Epithelial cell of esophagus (primary cell): ENCODE measurements at regions not wholly inside any gene's neighbourhood (a gene's known extent, or its start where the extent isn't known, plus 50 kb on each side); places are given as distances from the start of the nearest gene placed in this dataset.
"Not testable (repeated sequence)": the region's sequence is repeated elsewhere in the genome, so short reads cannot be mapped to it uniquely, and the experiment has no call there.

Experiments
- DNase-seq: peaks from one replicate; pipeline ENCODE4 v3.0.0; 2010; ENCODE audit warnings: low read depth
- H3K4me3 ChIP-seq: 2 replicates; pipeline ENCODE4 v1.5.1; 2011; ENCODE audit warnings: mild to moderate bottlenecking, low read length, control low read depth
- TF ChIP-seq, protein P1 (sequence below): IDR thresholded peaks from 2 replicates; pipeline ENCODE4 v1.5.1; 2011; ENCODE audit warnings: low read depth, mild to moderate bottlenecking, low read length, control low read depth, inconsistent platforms; ENCODE audit not compliant: insufficient read depth; ENCODE audit errors: missing control alignments

DNA sequence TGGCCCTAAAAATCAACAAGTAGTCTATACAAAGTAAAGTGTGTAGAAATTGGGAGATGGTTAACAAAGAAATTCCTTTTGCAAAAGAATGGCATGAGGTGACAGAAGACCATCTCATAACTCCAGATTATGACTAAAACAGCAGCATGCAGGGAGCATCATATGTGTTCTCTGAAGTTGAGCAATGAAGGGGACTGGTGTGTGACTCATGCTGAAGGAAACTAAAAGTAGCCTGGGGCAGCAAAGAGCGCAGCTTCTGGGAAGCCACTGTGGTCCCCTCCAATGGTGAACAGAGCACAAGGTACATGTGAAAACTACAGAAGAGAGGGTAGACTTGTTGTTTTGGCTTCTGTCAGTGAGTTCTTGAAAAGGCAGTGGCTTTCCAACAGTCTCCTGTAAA, 133.4 kb downstream of the MACC1 start:
- DNase-seq = peak; percentile 71
- TF ChIP-seq, protein P1, sequence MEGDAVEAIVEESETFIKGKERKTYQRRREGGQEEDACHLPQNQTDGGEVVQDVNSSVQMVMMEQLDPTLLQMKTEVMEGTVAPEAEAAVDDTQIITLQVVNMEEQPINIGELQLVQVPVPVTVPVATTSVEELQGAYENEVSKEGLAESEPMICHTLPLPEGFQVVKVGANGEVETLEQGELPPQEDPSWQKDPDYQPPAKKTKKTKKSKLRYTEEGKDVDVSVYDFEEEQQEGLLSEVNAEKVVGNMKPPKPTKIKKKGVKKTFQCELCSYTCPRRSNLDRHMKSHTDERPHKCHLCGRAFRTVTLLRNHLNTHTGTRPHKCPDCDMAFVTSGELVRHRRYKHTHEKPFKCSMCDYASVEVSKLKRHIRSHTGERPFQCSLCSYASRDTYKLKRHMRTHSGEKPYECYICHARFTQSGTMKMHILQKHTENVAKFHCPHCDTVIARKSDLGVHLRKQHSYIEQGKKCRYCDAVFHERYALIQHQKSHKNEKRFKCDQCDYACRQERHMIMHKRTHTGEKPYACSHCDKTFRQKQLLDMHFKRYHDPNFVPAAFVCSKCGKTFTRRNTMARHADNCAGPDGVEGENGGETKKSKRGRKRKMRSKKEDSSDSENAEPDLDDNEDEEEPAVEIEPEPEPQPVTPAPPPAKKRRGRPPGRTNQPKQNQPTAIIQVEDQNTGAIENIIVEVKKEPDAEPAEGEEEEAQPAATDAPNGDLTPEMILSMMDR = no peak

DNA sequence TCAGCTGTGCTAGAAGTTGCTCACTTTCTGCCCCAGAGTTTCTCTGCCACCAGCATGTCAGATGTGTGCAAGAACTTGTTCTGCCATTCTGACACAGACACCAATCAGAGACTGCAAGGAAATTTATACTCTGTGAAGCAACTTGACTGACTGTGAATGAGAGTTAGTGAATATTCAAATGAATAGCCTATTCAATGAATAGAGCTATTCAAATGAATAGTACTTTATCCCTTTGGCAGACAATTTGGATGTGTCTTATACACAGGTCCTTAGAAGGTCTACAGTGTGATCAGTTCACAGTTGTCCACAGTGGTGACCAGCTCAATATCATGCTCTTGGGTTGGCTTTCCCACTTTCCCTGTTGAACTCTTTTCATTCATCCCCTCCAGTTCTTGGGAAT, 138.1 kb downstream of the MACC1 start:
- DNase-seq = peak; percentile 12
- no peak overlapping the region for H3K4me3 ChIP-seq
- TF ChIP-seq, protein P1 = no peak

More for the DNA sequence above, 133.4 kb downstream of the MACC1 start:
- no peak overlapping the region for H3K4me3 ChIP-seq

DNA sequence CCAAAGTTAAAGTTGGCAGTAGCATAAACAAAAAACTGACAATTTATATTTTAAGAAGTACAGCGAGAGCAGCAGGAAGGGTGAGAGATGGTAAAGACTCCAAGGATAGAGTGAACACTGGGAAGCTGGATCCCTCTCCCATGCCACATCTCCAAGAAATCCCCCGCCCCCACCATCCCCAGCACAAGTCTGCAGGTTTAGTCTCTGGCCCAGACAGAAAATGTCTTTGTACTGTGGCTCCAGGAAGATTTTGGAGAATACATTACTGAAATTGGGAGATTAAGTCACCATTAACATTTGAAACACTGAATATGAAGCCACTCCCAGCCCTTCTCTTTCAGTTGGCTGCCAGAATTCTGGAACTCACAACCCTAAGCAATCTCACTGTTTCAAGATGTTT, 140.3 kb downstream of the MACC1 start:
- TF ChIP-seq, protein P1 = no peak
- no peak for DNase-seq
- no peak overlapping the region for H3K4me3 ChIP-seq

DNA sequence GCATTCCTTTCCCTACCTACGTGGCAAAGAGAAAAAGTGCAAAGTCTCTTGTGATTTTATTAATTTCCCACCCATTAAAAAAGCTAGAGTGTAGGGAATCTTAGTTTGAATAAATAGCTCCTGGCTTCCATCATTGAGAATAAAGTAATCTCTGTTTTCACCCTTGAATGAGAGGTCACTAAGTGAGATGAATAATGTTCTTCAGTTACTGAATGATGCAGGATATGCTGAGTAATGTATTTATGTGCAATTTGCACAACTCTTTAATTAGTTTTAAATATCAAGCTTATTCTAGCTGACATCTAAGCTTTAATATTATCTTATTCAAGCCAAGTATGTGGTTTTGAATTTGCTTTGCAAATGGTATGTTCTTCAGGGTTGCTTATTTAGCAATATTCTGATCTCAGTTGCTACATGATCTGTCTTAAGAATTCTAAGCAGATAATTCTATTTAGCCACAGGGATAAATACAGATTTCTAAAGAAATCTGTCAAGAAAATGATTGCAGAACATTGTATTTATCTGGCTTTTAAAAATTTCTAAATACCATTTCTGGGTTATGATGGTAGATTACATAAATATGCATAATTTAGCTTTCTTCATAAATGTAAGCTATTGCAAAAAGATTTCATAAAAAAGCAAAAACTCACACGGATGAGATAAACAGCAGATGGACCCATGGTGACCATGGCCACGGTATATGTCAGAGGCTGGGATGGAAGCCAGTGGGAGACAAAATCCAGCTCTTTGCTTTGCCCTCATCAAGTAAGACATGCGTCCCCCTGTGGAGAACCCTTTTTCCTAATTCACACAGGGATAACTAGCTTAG, 141.0 kb downstream of the MACC1 start:
- no peak for DNase-seq
- TF ChIP-seq, protein P1 = no peak
- no peak overlapping the region for H3K4me3 ChIP-seq

DNA sequence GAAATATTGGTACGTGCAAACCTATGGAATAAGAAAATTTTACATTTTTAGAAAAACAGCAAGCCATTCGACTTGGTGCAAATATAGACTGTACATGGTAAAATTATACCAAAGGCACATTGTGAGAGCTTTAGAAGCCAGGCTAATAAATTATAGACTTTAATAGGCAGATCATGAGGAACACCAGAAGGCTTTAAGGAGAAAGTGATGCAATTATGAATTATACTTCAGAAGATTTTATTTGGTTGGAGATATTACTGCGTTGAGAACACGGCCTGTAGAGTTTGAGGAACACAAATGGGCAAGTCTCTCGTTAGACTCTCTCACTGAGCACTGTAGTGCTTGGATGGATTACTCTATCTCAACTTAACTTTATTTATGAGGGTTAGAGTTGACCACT, 141.7 kb downstream of the MACC1 start:
- TF ChIP-seq, protein P1 = no peak
- H3K4me3 ChIP-seq = no peak overlapping the region
- DNase-seq = no peak

DNA sequence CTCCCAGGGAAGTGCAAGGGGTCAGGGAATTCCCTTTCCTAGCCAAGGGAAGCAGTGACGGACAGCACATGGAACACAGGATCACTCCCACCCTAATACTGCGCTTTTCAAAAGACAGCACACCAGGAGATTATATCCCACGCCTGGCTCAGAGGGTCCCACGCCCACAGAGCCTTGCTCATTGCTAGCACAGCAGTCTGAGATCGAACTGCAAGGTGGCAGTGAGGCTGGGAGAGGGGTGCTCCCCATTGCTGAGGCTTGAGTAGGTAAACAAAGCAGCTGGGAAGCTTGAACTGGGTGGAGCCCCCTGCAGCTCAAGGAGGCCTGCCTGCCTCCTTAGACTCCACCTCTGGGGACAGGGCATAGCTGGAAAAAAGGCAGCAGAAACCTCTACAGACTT, 149.2 kb downstream of the MACC1 start:
- H3K4me3 ChIP-seq, DNase-seq: not testable (repeated sequence)

DNA sequence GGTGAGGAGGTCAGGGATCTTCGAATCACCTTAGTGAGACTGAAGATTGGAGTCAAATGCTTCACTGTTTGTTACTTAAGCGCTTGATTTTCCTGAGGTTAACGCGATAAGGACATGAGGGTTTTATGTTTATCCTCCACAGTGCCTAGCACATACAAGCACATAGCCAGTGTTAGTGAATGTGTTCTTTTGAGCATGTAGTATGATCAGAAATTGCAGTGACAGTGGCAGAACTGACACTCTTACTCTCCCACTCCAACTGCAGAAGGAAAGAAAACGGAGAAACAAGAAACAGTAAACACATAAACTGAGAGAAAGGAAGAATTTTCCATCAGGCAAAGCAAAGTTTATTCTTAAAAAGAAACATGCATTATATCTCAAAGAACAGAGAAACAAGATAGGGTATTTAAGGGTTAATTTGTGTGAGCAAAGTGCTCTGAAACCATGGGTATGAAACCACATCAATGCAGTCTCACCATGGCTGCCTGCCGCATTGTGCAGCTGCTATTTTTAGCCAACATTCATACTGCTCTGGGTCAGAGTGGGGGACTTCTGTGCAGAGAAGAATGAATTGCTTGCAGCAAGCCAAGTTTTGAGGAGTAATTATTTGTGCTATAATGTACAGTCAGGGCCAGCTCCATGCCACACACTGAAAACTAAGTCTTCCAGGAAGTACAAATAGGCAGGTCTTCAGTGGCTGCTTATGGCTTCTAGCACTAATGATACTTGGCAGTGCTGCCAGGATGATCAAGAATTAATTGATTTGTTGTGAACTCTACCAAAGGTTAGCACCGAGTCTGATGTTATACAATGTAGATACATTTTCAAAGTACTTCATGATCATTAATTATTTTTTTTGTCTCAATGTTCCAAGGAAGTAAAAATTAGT, 152.0 kb downstream of the MACC1 start:
- no peak overlapping the region for H3K4me3 ChIP-seq
- TF ChIP-seq, protein P1 = no peak
- DNase-seq = no peak
